PC-3 (cell line): ENCODE measurements at regions not wholly inside any gene's neighbourhood (a gene's known extent, or its start where the extent isn't known, plus 50 kb on each side); places are given as distances from the start of the nearest gene placed in this dataset.

Source experiments
- CTCF ChIP-seq: fragments of 300-600 bp; sonication (generic); conservative IDR thresholded peaks from 2 replicates; pipeline ENCODE4 v1.5.1; 2017; ENCODE audit warnings: antibody characterized with exemption, low read depth, mild to moderate bottlenecking, low read length
- EZH2 ChIP-seq: fragments of 300-600 bp; sonication (generic); IDR thresholded peaks from one replicate; pipeline ENCODE4 v1.6.1; 2017; ENCODE audit warnings: antibody characterized with exemption, mild to moderate bottlenecking, low read length; ENCODE audit not compliant: unreplicated experiment
- EZH2phosphoT487 ChIP-seq: fragments of 300-600 bp; sonication (generic); IDR thresholded peaks from 2 replicates; pipeline ENCODE4 v1.6.1; 2018; ENCODE audit warnings: mild to moderate bottlenecking, antibody characterized with exemption, low read length, borderline replicate concordance

- TF ChIP-seq CTCF (no peak), EZH2 (no peak), EZH2phosphoT487 (no peak)
Observed at GRCh38 chr2:217275091-217275490, 415.2 kb upstream of the TNP1 start.
